Mesendoderm (in vitro differentiated cells): ENCODE measurements at regions not wholly inside any gene's neighbourhood (a gene's known extent, or its start where the extent isn't known, plus 50 kb on each side); places are given as distances from the start of the nearest gene placed in this dataset.

Source experiments
- DNase-seq: peaks from one replicate; pipeline ENCODE4 v3.0.0; 2013
- H2AK5ac ChIP-seq: 2 replicates; pipeline ENCODE4 v1.6.1; 2013; ENCODE audit warnings: low read length, inconsistent platforms
- H2BK120ac ChIP-seq: 2 replicates; pipeline ENCODE4 v1.6.1; 2013; ENCODE audit warnings: low read depth, mild to moderate bottlenecking, low read length, moderate library complexity, mixed read lengths
- H2BK15ac ChIP-seq: replicated peaks from 2 replicates; pipeline ENCODE4 v1.6.1; 2013; ENCODE audit warnings: low read depth, mild to moderate bottlenecking, moderate library complexity
- H2BK5ac ChIP-seq: 2 replicates; pipeline ENCODE4 v1.6.1; 2013; ENCODE audit warnings: low read length, inconsistent platforms
- H3K18ac ChIP-seq: 2 replicates; pipeline ENCODE4 v1.6.1; 2013; ENCODE audit warnings: mild to moderate bottlenecking, low read length, mixed read lengths
- H3K23ac ChIP-seq: one replicate; pipeline ENCODE4 v1.6.1; 2013; ENCODE audit warnings: low read length
- H3K27ac ChIP-seq: 2 replicates; pipeline ENCODE4 v1.5.1; 2013; ENCODE audit warnings: low read depth, mild to moderate bottlenecking, inconsistent platforms, low read length, moderate library complexity
- H3K27me3 ChIP-seq: 2 replicates; pipeline ENCODE4 v1.6.1; 2013; ENCODE audit warnings: low read length, control low read depth, mild to moderate bottlenecking, inconsistent platforms; ENCODE audit not compliant: insufficient read depth, poor library complexity
- H3K36me3 ChIP-seq: 2 replicates; pipeline ENCODE4 v1.6.1; 2013; ENCODE audit warnings: low read length, inconsistent platforms; ENCODE audit not compliant: control insufficient read depth, insufficient read depth
- H3K4ac ChIP-seq: one replicate; pipeline ENCODE4 v1.6.1; 2013; ENCODE audit warnings: low read depth, mild to moderate bottlenecking, low read length, moderate library complexity
- H3K4me1 ChIP-seq: 2 replicates; pipeline ENCODE4 v1.6.1; 2013; ENCODE audit warnings: low read depth, low read length, inconsistent platforms; ENCODE audit not compliant: control insufficient read depth
- H3K4me2 ChIP-seq: 2 replicates; pipeline ENCODE4 v1.6.1; 2013; ENCODE audit warnings: low read length
- H3K4me3 ChIP-seq: 2 replicates; pipeline ENCODE4 v1.5.1; 2013; ENCODE audit warnings: mild to moderate bottlenecking, low read length
- H3K56ac ChIP-seq: one replicate; pipeline ENCODE4 v1.6.1; 2013; ENCODE audit warnings: low read length
- H3K79me1 ChIP-seq: 2 replicates; pipeline ENCODE4 v1.6.1; 2013; ENCODE audit warnings: low read length, inconsistent platforms
- H3K79me2 ChIP-seq: 2 replicates; pipeline ENCODE4 v1.6.1; 2013; ENCODE audit warnings: mild to moderate bottlenecking, low read length; ENCODE audit not compliant: control insufficient read depth, insufficient read depth
- H3K9ac ChIP-seq: 2 replicates; pipeline ENCODE4 v1.6.1; 2013; ENCODE audit warnings: low read length, inconsistent platforms
- H4K5ac ChIP-seq: one replicate; pipeline ENCODE4 v1.6.1; 2013; ENCODE audit warnings: low read length
- H4K8ac ChIP-seq: one replicate; pipeline ENCODE4 v1.6.1; 2013; ENCODE audit warnings: low read depth, mild to moderate bottlenecking, control low read depth, low read length, moderate library complexity
- WGBS: extraction: QIAGEN DNeasy Blood & Tissue Kit; methylation state at CpG from one replicate; pipeline ENCODE4 v1.1.7; 2013; ENCODE audit warnings: low lambda C conversion rate, missing lambda C conversion rate; ENCODE audit not compliant: insufficient coverage; ENCODE audit errors: extremely low coverage; 5-methylcytosine and 5-hydroxymethylcytosine counted together

DNA sequence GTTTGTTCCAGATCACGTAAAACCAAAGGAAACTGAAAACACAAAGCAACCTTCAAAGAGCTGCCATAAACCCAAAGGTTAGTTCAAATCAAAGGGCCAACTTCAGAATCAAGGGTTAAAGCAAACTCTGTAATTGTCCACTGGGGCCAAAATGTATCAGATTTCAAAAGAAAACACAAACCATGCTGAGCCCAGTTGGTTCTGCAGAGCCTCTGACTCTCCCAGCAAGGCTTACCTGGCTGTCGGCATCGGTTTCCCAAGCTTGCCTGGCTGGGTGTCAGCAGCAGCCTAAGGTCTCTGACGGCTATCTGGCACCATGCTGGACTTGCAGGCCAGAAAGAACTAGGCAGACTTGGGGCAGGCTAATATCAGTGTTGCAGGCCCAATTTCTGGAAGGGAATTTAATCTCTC, 125.3 kb downstream of the DAD1 start:
- Histone ChIP-seq H2BK5ac (no peak overlapping the region), H3K56ac (no peak overlapping the region), H4K8ac (no peak overlapping the region), H3K23ac (no peak overlapping the region), H3K4me1 (no peaks in the 10 kb centered on the region), H3K79me1 (no peaks in the 10 kb centered on the region), H3K4me3 (no peak overlapping the region), H3K79me2 (no peaks in the 10 kb centered on the region), H2BK15ac (no peak overlapping the region), H2BK120ac (no peak overlapping the region), H3K9ac (no peak overlapping the region), H3K18ac (no peak overlapping the region), H3K27ac (no peak overlapping the region), H4K5ac (no peak overlapping the region), H3K36me3 (no peaks in the 10 kb centered on the region), H3K4me2 (no peak overlapping the region), H3K4ac (no peak overlapping the region), H3K27me3 (no peaks in the 10 kb centered on the region), H2AK5ac (no peak overlapping the region)
- DNase-seq: no peak
- WGBS: no CpG with 5 or more reads among the region's 4 CpGs

GRCh38 chr14:22462923-22463322, 126.1 kb downstream of the DAD1 start:
- Histone ChIP-seq H4K5ac (no peak overlapping the region), H3K4me2 (no peak overlapping the region), H2BK15ac (no peak overlapping the region), H3K79me2 (no peaks in the 10 kb centered on the region), H3K23ac (no peak overlapping the region), H3K27me3 (no peaks in the 10 kb centered on the region), H2AK5ac (no peak overlapping the region), H3K56ac (no peak overlapping the region), H3K4me3 (no peak overlapping the region), H3K9ac (no peak overlapping the region), H4K8ac (no peak overlapping the region), H3K79me1 (no peaks in the 10 kb centered on the region), H3K36me3 (no peaks in the 10 kb centered on the region), H2BK5ac (no peak overlapping the region), H3K4ac (no peak overlapping the region), H2BK120ac (no peak overlapping the region), H3K4me1 (no peaks in the 10 kb centered on the region), H3K27ac (no peak overlapping the region), H3K18ac (no peak overlapping the region)
- no CpG with 5 or more reads among the region's 4 CpGs for WGBS
- no peak for DNase-seq

GRCh38 chr14:22460461-22461195, 128.4 kb downstream of the DAD1 start:
- no peak overlapping the region for H4K8ac ChIP-seq
- H3K79me2 ChIP-seq: no peaks in the 10 kb centered on the region
- H3K4me1 ChIP-seq: no peaks in the 10 kb centered on the region
- H3K4me2 ChIP-seq: no peak overlapping the region
- no peak overlapping the region for H3K4ac ChIP-seq
- H3K9ac ChIP-seq: no peak overlapping the region
- no peak overlapping the region for H2BK15ac ChIP-seq
- no peak overlapping the region for H3K27ac ChIP-seq
- no peak overlapping the region for H2BK5ac ChIP-seq
- no peak overlapping the region for H3K23ac ChIP-seq
- H2AK5ac ChIP-seq: no peak overlapping the region
- H3K56ac ChIP-seq: no peak overlapping the region
- no peaks in the 10 kb centered on the region for H3K36me3 ChIP-seq
- no peaks in the 10 kb centered on the region for H3K79me1 ChIP-seq
- no peak overlapping the region for H3K4me3 ChIP-seq
- H3K18ac ChIP-seq: no peak overlapping the region
- no peak for DNase-seq
- no peak overlapping the region for H4K5ac ChIP-seq
- H3K27me3 ChIP-seq: no peaks in the 10 kb centered on the region
- no peak overlapping the region for H2BK120ac ChIP-seq
- no CpG with 5 or more reads among the region's 4 CpGs for WGBS

GRCh38 chr14:22458737-22459136, 130.3 kb downstream of the DAD1 start:
- H3K4me2 ChIP-seq: no peak overlapping the region
- no peaks in the 10 kb centered on the region for H3K79me1 ChIP-seq
- no peak overlapping the region for H2BK5ac ChIP-seq
- H2BK15ac ChIP-seq: no peak overlapping the region
- H3K23ac ChIP-seq: no peak overlapping the region
- H3K4me1 ChIP-seq: no peaks in the 10 kb centered on the region
- H3K56ac ChIP-seq: no peak overlapping the region
- no peak overlapping the region for H2BK120ac ChIP-seq
- no peaks in the 10 kb centered on the region for H3K79me2 ChIP-seq
- no peak overlapping the region for H3K4ac ChIP-seq
- no peak overlapping the region for H2AK5ac ChIP-seq
- no peaks in the 10 kb centered on the region for H3K27me3 ChIP-seq
- H3K36me3 ChIP-seq: no peaks in the 10 kb centered on the region
- no peak overlapping the region for H3K4me3 ChIP-seq
- H4K5ac ChIP-seq: no peak overlapping the region
- no peak for DNase-seq
- no peak overlapping the region for H4K8ac ChIP-seq
- WGBS: no CpG with 5 or more reads among the region's 2 CpGs
- no peak overlapping the region for H3K9ac ChIP-seq
- no peak overlapping the region for H3K27ac ChIP-seq
- no peak overlapping the region for H3K18ac ChIP-seq

DNA sequence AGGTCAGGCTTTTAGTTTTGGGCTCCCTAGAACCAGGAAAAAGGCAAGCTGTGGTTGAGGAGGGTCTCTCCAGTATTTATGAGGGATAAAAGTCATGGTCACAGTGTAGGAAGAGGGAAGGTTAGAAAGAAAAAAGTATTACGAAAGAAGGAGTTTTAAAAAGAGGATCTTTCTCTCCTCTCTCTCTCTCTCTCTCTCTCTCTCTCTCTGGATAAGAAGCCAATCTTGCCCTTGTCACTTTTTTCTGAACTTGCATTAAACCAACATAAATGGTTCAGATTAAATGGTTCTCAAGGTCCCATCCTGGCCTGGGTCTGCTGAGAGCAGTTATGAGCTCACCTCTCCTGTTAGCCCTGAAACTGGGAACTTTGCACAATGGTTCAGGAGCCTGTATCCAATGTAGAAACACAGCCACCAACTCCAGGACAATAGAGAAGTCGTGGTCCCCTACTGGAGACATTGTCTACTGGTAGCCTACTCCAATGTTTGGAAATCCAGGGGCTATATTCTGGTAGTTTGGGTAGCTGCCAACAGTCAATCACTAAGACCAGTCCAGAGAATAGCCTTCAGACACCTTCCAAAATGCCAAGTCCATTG, 131.9 kb downstream of the DAD1 start:
- Histone ChIP-seq H3K27ac (no peak overlapping the region), H3K23ac (no peak overlapping the region), H3K4me2 (no peak overlapping the region), H3K9ac (no peak overlapping the region), H2BK15ac (no peak overlapping the region), H2BK5ac (no peak overlapping the region), H4K8ac (no peak overlapping the region), H3K79me1 (no peaks in the 10 kb centered on the region), H4K5ac (no peak overlapping the region), H2AK5ac (no peak overlapping the region), H2BK120ac (no peak overlapping the region), H3K36me3 (no peaks in the 10 kb centered on the region), H3K56ac (no peak overlapping the region), H3K4me1 (no peaks in the 10 kb centered on the region), H3K79me2 (no peaks in the 10 kb centered on the region), H3K4me3 (no peak overlapping the region), H3K18ac (no peak overlapping the region), H3K27me3 (no peaks in the 10 kb centered on the region), H3K4ac (no peak overlapping the region)
- WGBS: no CpG with 5 or more reads among the region's 2 CpGs
- DNase-seq: no peak

DNA sequence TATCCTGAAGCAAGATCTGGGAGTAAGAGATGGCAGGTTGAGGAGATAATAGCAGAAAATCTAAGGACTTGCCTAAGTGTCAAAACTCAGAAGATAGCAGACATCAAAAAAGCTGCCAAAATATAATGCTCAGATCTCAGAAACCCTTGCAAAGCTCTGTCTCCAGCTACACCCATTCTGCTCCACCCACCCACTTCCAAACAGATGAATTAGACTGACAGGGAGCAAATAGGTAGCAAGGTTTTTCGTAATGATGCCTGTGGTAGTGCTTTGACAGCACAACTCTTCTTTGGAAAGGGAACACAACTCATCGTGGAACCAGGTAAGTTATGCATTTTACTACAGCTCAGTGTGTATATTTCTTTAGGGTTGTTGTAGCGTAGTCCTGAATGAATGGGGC, 132.6 kb downstream of the DAD1 start:
- Histone ChIP-seq H2AK5ac (no peak overlapping the region), H4K5ac (no peak overlapping the region), H3K79me1 (no peaks in the 10 kb centered on the region), H3K23ac (no peak overlapping the region), H3K56ac (no peak overlapping the region), H4K8ac (no peak overlapping the region), H2BK120ac (no peak overlapping the region), H3K4me1 (no peaks in the 10 kb centered on the region), H3K4me2 (no peak overlapping the region), H2BK15ac (no peak overlapping the region), H3K4me3 (no peak overlapping the region), H3K4ac (no peak overlapping the region), H3K36me3 (no peaks in the 10 kb centered on the region), H3K18ac (no peak overlapping the region), H3K9ac (no peak overlapping the region), H3K27me3 (no peaks in the 10 kb centered on the region), H3K79me2 (no peaks in the 10 kb centered on the region), H3K27ac (no peak overlapping the region), H2BK5ac (no peak overlapping the region)
- DNase-seq: no peak
- WGBS: no CpG with 5 or more reads among the region's 3 CpGs
